H1 (cell line): ENCODE measurements at regions not wholly inside any gene's neighbourhood (a gene's known extent, or its start where the extent isn't known, plus 50 kb on each side); places are given as distances from the start of the nearest gene placed in this dataset.

Experiments used
- CTCF ChIA-PET: fragments of 300-600 bp; sonication (Branson Sonifier 250); formaldehyde crosslinking; loops from one replicate; lab custom pipeline; 2021; ENCODE audit not compliant: partially characterized antibody; lab: Charles Lee
- POLR2A ChIA-PET: fragments of 300-600 bp; sonication (Branson Sonifier 250); formaldehyde crosslinking; loops from one replicate; lab custom pipeline; 2021; ENCODE audit warnings: inconsistent platforms; ENCODE audit not compliant: partially characterized antibody; lab: Charles Lee
- DNase-seq, 2 experiments: peaks; one replicate each; pipeline versions ENCODE4 v3.0.0 to v3.0.0-alpha.2; 2010 to 2022; ENCODE audit warnings: low spot score in 2 of 2, low read depth in 1 of 2, mixed read lengths in 1 of 2
- FAIRE-seq: peaks from 2 replicates; lab custom pipeline; 2011; peaks lifted over from hg19 to GRCh38; lab: Jason Lieb, UNC
- H2AFZ ChIP-seq: 2 replicates; pipeline ENCODE4 v1.8.1; 2012; ENCODE audit warnings: low read length, inconsistent platforms
- H2AK5ac ChIP-seq: 2 replicates; pipeline ENCODE4 v1.6.1; 2013; ENCODE audit warnings: low read depth, low read length
- H2BK120ac ChIP-seq: replicated peaks from 2 replicates; pipeline ENCODE3; 2013; ENCODE audit warnings: low read depth, low read length, inconsistent platforms
- H2BK12ac ChIP-seq: 2 replicates; pipeline ENCODE4 v1.6.1; 2013; ENCODE audit warnings: low read depth, low read length
- H2BK15ac ChIP-seq: 2 replicates; pipeline ENCODE4 v1.6.1; 2013; ENCODE audit warnings: low read length
- H2BK20ac ChIP-seq: 2 replicates; pipeline ENCODE4 v1.6.1; 2013; ENCODE audit warnings: low read length
- H2BK5ac ChIP-seq: 2 replicates; pipeline ENCODE4 v1.6.1; 2013; ENCODE audit warnings: low read depth, low read length
- H3K14ac ChIP-seq: 2 replicates; pipeline ENCODE4 v1.6.1; 2013; ENCODE audit warnings: inconsistent platforms; ENCODE audit not compliant: insufficient read length
- H3K18ac ChIP-seq: 2 replicates; pipeline ENCODE4 v1.6.1; 2013; ENCODE audit warnings: low read length; ENCODE audit errors: extremely low read depth
- H3K23ac ChIP-seq: 2 replicates; pipeline ENCODE4 v1.6.1; 2013; ENCODE audit warnings: inconsistent platforms; ENCODE audit not compliant: insufficient read length
- H3K23me2 ChIP-seq: 2 replicates; pipeline ENCODE4 v1.6.1; 2013; ENCODE audit warnings: low read depth, low read length
- H3K27ac ChIP-seq: 2 replicates; pipeline ENCODE4 v1.6.1; 2011; ENCODE audit warnings: low read depth, low read length, inconsistent platforms
- H3K27me3 ChIP-seq, 4 experiments: replicated peaks in 1 of 4; 1 replicate in 1 of 4; 2 replicates in 3 of 4; pipeline versions ENCODE4 v1.6.1 to v1.8.1; 2011 to 2013; ENCODE audit warnings: low read length in 3 of 4, mild to moderate bottlenecking in 3 of 4, inconsistent platforms in 2 of 4, mixed read lengths in 2 of 4, moderate library complexity in 1 of 4; ENCODE audit not compliant: control insufficient read depth in 3 of 4, insufficient read depth in 3 of 4; ENCODE audit errors: extremely low read depth in 1 of 4
- H3K36me3 ChIP-seq, 4 experiments: 2 replicates each; pipeline versions ENCODE4 v1.6.1 to v1.8.1; 2011 to 2013; ENCODE audit warnings: mild to moderate bottlenecking in 4 of 4, low read length in 3 of 4, moderate library complexity in 2 of 4, control low read depth in 1 of 4, inconsistent platforms in 1 of 4; ENCODE audit not compliant: insufficient read depth in 4 of 4, control insufficient read depth in 2 of 4
- H3K4ac ChIP-seq: replicated peaks from 2 replicates; pipeline ENCODE3; 2013; ENCODE audit warnings: low read length, low read depth, mixed read lengths, inconsistent platforms; ENCODE audit not compliant: insufficient read length
- H3K4me1 ChIP-seq, 4 experiments: replicated peaks in 1 of 4; 1 replicate in 1 of 4; 2 replicates in 3 of 4; pipeline versions ENCODE4 v1.6.1 to v1.8.1; 2011 to 2013; ENCODE audit warnings: low read length in 3 of 4, inconsistent platforms in 2 of 4, mixed read lengths in 1 of 4; ENCODE audit not compliant: insufficient read depth in 4 of 4, control insufficient read depth in 3 of 4
- H3K4me2 ChIP-seq, 2 experiments: 2 replicates each; pipeline versions ENCODE4 v1.6.1 to v1.8.1; 2011 to 2013; ENCODE audit warnings: low read depth in 2 of 2, low read length in 2 of 2, control low read depth in 1 of 2, inconsistent platforms in 1 of 2, mild to moderate bottlenecking in 1 of 2; ENCODE audit not compliant: insufficient read depth in 1 of 2
- H3K4me3 ChIP-seq, 4 experiments: fragments of 200-600, 300-600 bp in 1 of 4; sonication (generic), shearing (Covaris generic), sonication (Bioruptor Twin) in 1 of 4; 2 replicates each; pipeline versions ENCODE4 v1.5.1 to v1.8.1; 2011 to 2016; ENCODE audit warnings: low read length in 4 of 4, low read depth in 3 of 4, control low read depth in 2 of 4, inconsistent platforms in 2 of 4, mild to moderate bottlenecking in 2 of 4, mixed read lengths in 1 of 4, moderate library complexity in 1 of 4; ENCODE audit not compliant: insufficient read depth in 2 of 4; ENCODE audit errors: extremely low read depth in 1 of 4
- H3K56ac ChIP-seq: replicated peaks from 2 replicates; pipeline ENCODE3; 2013; ENCODE audit warnings: low read depth, mild to moderate bottlenecking, mixed read lengths, low read length, inconsistent platforms; ENCODE audit not compliant: insufficient read length
- H3K79me1 ChIP-seq: 2 replicates; pipeline ENCODE4 v1.6.1; 2013; ENCODE audit warnings: low read depth, low read length, control low read depth
- H3K79me2 ChIP-seq, 2 experiments: 2 replicates each; pipeline versions ENCODE4 v1.6.1 to v1.8.1; 2012 to 2013; ENCODE audit warnings: low read length in 2 of 2, mild to moderate bottlenecking in 2 of 2, inconsistent platforms in 1 of 2; ENCODE audit not compliant: insufficient read depth in 2 of 2, control insufficient read depth in 1 of 2
- H3K9ac ChIP-seq, 4 experiments: replicated peaks in 1 of 4; 1 replicate in 1 of 4; 2 replicates in 3 of 4; pipeline versions ENCODE4 v1.6.1 to v1.8.1; 2011 to 2013; ENCODE audit warnings: low read depth in 3 of 4, low read length in 3 of 4, control low read depth in 2 of 4, mild to moderate bottlenecking in 2 of 4, moderate library complexity in 2 of 4, inconsistent platforms in 1 of 4; ENCODE audit errors: extremely low read depth in 1 of 4
- H3K9me3 ChIP-seq, 2 experiments: 2 replicates each; pipeline versions ENCODE4 v1.6.1 to v1.8.1; 2012 to 2013; ENCODE audit warnings: mild to moderate bottlenecking in 2 of 2, moderate library complexity in 2 of 2, control low read depth in 1 of 2, inconsistent platforms in 1 of 2, low read depth in 1 of 2, low read length in 1 of 2, mixed read lengths in 1 of 2; ENCODE audit not compliant: insufficient read depth in 2 of 2
- H4K20me1 ChIP-seq, 2 experiments: replicated peaks in 1 of 2; 2 replicates each; pipeline versions ENCODE3 to v1.8.1; 2011 to 2013; ENCODE audit warnings: inconsistent platforms in 2 of 2, low read length in 2 of 2, mild to moderate bottlenecking in 1 of 2; ENCODE audit not compliant: insufficient read depth in 2 of 2, control insufficient read depth in 1 of 2
- H4K5ac ChIP-seq: 2 replicates; pipeline ENCODE4 v1.6.1; 2013; ENCODE audit warnings: low read length, low read depth, mixed read lengths, inconsistent platforms; ENCODE audit not compliant: insufficient read length
- H4K8ac ChIP-seq: 2 replicates; pipeline ENCODE4 v1.8.0; 2013; ENCODE audit warnings: mild to moderate bottlenecking, moderate library complexity, low read length, inconsistent platforms; ENCODE audit not compliant: insufficient read depth; ENCODE audit errors: extremely low read depth
- H4K91ac ChIP-seq: replicated peaks from 2 replicates; pipeline ENCODE3; 2013; ENCODE audit warnings: low read length, mixed read lengths, inconsistent platforms; ENCODE audit not compliant: insufficient read length
- ASH2L ChIP-seq: fragments of 200-600, 300-600 bp; sonication (generic); IDR thresholded peaks from one replicate; pipeline ENCODE4 v1.7.1; 2017; ENCODE audit warnings: low read length
- ATF3 ChIP-seq: IDR thresholded peaks from 2 replicates; pipeline ENCODE4 v1.6.1; 2011; ENCODE audit warnings: low read depth, mild to moderate bottlenecking, low read length; ENCODE audit not compliant: insufficient read depth
- BRCA1 ChIP-seq: IDR thresholded peaks from 2 replicates; pipeline ENCODE4 v1.6.1; 2012; ENCODE audit warnings: low read depth, low read length, improper control_type of control experiment
- CBX5 ChIP-seq: fragments of 300-800, 300-1000 bp; sonication (generic); IDR thresholded peaks from 2 replicates; pipeline ENCODE4 v1.7.1; 2016; ENCODE audit warnings: antibody characterized with exemption, low read length, low read depth
- CEBPB ChIP-seq: IDR thresholded peaks from 2 replicates; pipeline ENCODE4 v1.6.1; 2012; ENCODE audit warnings: low read depth, low read length
- CREB1 ChIP-seq: IDR thresholded peaks from 2 replicates; pipeline ENCODE4 v1.6.1; 2012; ENCODE audit warnings: inconsistent platforms
- KDM4A ChIP-seq: IDR thresholded peaks from one replicate; pipeline ENCODE4 v1.7.1; 2012; ENCODE audit warnings: low read depth, mild to moderate bottlenecking, moderate library complexity, low read length, inconsistent platforms; ENCODE audit not compliant: severe bottlenecking
- MAX ChIP-seq: IDR thresholded peaks from 2 replicates; pipeline ENCODE4 v1.6.1; 2012; ENCODE audit warnings: inconsistent platforms
- POLR2A ChIP-seq, 2 experiments: IDR thresholded peaks; 1 replicate in 1 of 2; 2 replicates in 1 of 2; pipeline ENCODE4 v1.6.1; 2011; ENCODE audit warnings: low read depth in 2 of 2, low read length in 2 of 2, mild to moderate bottlenecking in 2 of 2; ENCODE audit errors: control extremely low read depth in 1 of 2
- POU5F1 ChIP-seq: IDR thresholded peaks from 2 replicates; pipeline ENCODE4 v1.6.1; 2011; ENCODE audit warnings: low read depth, mild to moderate bottlenecking, low read length, moderate library complexity
- TCF12 ChIP-seq: IDR thresholded peaks from 2 replicates; pipeline ENCODE4 v1.6.1; 2011; ENCODE audit warnings: low read depth, mild to moderate bottlenecking, low read length
- USF2 ChIP-seq: IDR thresholded peaks from 2 replicates; pipeline ENCODE4 v1.6.1; 2011; ENCODE audit warnings: low read length, improper control_type of control experiment
- ZNF274 ChIP-seq: IDR thresholded peaks from 2 replicates; pipeline ENCODE4 v1.7.0; 2012; ENCODE audit warnings: low read length, borderline replicate concordance; ENCODE audit errors: extremely low read depth
- WGBS, 2 experiments: shearing (Covaris generic) in 1 of 2; methylation state at CpG; one replicate each; pipeline versions ENCODE4 v1.1.6 to v1.1.7; 2013 to 2015; ENCODE audit warnings: low lambda C conversion rate in 2 of 2, mixed read lengths in 2 of 2, inconsistent platforms in 1 of 2, low coverage in 1 of 2, missing lambda C conversion rate in 1 of 2; ENCODE audit not compliant: insufficient replicate concordance in 2 of 2, insufficient coverage in 1 of 2, insufficient read length in 1 of 2; ENCODE audit errors: extremely low coverage in 1 of 2, missing lambda C conversion rate in 1 of 2; 5-methylcytosine and 5-hydroxymethylcytosine counted together

GRCh38 chr14:89576960-89577359, 159.9 kb upstream of the FOXN3 start:
- H2BK120ac ChIP-seq: peak overlapping the region; percentile 59
- ChIA-PET CTCF (interaction anchor here (1.0 to 1.8 kb wide), 4 partner anchors 33 to 131 kb away, joined by 3 to 6 read pairs (median 4); no protein-coding TSS in a partner anchor), POLR2A (interaction anchor here (0.8 to 2.0 kb wide), 3 partner anchors 10 to 14 kb away, joined by 4 to 5 read pairs (median 4); no protein-coding TSS in a partner anchor)
- peaks cover 5 to 17% (median 14%) of the 10 kb centered on the region in 4 experiments for H3K4me1 ChIP-seq
- H3K79me2 ChIP-seq: peaks cover 6 to 79% of the 10 kb centered on the region in 2 experiments
- peak overlapping the region; percentile 12 to 45; a peak in 3 of 4 replicates for H3K4me2 ChIP-seq
- H2BK20ac ChIP-seq: no peak overlapping the region
- no peaks in the 10 kb centered on the region for H4K20me1 ChIP-seq
- no peak overlapping the region for H2AK5ac ChIP-seq
- H3K79me1 ChIP-seq: peaks cover 13% of the 10 kb centered on the region
- no peak overlapping the region for H3K9ac ChIP-seq
- no peak overlapping the region for H4K91ac ChIP-seq
- H3K27ac ChIP-seq: no peak overlapping the region; the same call in 1 of the 2 replicates
- 17% methylated on average over 8 of the region's 8 CpGs; no CpG with 5 or more reads in 1 of the 2 experiments for WGBS, 2 experiments
- peak overlapping the region in 1 of 4 experiments; percentile 41; a peak in 2 of 8 replicates for H3K4me3 ChIP-seq
- peak overlapping the region; percentile 60; the same call in 1 of the 2 replicates for H2BK5ac ChIP-seq
- H3K23me2 ChIP-seq: no peaks in the 10 kb centered on the region
- no peaks in the 10 kb centered on the region for H3K9me3 ChIP-seq
- H3K18ac ChIP-seq: no peak overlapping the region; the same call in 1 of the 2 replicates
- H3K4ac ChIP-seq: no peak overlapping the region
- no peak overlapping the region for H2AFZ ChIP-seq
- H3K27me3 ChIP-seq: no peaks in the 10 kb centered on the region
- FAIRE-seq (peak; percentile 58), DNase-seq (peak in 1 of 2 experiments; percentile 19)
- no peak overlapping the region for H3K14ac ChIP-seq
- H4K5ac ChIP-seq: peak overlapping the region; percentile 12
- no peak overlapping the region for H2BK15ac ChIP-seq
- no peak overlapping the region for H3K56ac ChIP-seq
- peaks cover 0 to 11% (median 3%) of the 10 kb centered on the region in 4 experiments; a peak in 2 of 8 replicates for H3K36me3 ChIP-seq
- no peak overlapping the region for H4K8ac ChIP-seq
- H3K23ac ChIP-seq: no peak overlapping the region
- no peak overlapping the region; the same call in 1 of the 2 replicates for H2BK12ac ChIP-seq
- TF ChIP-seq POLR2A (IDR thresholded peaks at IDR 0.05; ENCODE audit: control extremely low read depth in 1 of 2, low read depth in 2 of 2, low read length in 2 of 2): no peak
- TF ChIP-seq MAX: peak; percentile 74
- TF ChIP-seq TCF12: no peak
- no peak for TF ChIP-seq USF2
- TF ChIP-seq CREB1: no peak
- no peak for TF ChIP-seq CEBPB
- TF ChIP-seq ATF3: no peak
- no peak for TF ChIP-seq BRCA1
- TF ChIP-seq CBX5: no peak
- no peak for TF ChIP-seq KDM4A
- TF ChIP-seq ASH2L: no peak
- TF ChIP-seq ZNF274: no peak
- no peak for TF ChIP-seq POU5F1
